GM12875 (cell line): ENCODE measurements at regions not wholly inside any gene's neighbourhood (a gene's known extent, or its start where the extent isn't known, plus 50 kb on each side); places are given as distances from the start of the nearest gene placed in this dataset.

ENCODE experiments used
- H3K4me3 ChIP-seq: one replicate; pipeline ENCODE4 v1.5.1; 2011; ENCODE audit warnings: low read depth, low read length, control low read depth
- CTCF ChIP-seq: IDR thresholded peaks from 2 replicates; pipeline ENCODE4 v1.5.1; 2011; ENCODE audit warnings: low read depth, mild to moderate bottlenecking, control low read depth, inconsistent platforms, low read length, moderate library complexity, borderline replicate concordance; ENCODE audit not compliant: insufficient read depth

GRCh38 chr17:77798031-77798430, 160.5 kb upstream of the TNRC6C start:
- TF ChIP-seq CTCF = no peak
- no peak overlapping the region for H3K4me3 ChIP-seq

GRCh38 chr17:77798481-77798880, 160.0 kb upstream of the TNRC6C start:
- TF ChIP-seq CTCF = no peak
- no peak overlapping the region for H3K4me3 ChIP-seq

- TF ChIP-seq CTCF = no peak
- no peak overlapping the region for H3K4me3 ChIP-seq
Observed at GRCh38 chr17:77800816-77801215, 157.7 kb upstream of the TNRC6C start.

- no peak overlapping the region for H3K4me3 ChIP-seq
- no peak for TF ChIP-seq CTCF
Observed at GRCh38 chr17:77801545-77802332, 156.8 kb upstream of the TNRC6C start.

- TF ChIP-seq CTCF = no peak
- no peak overlapping the region for H3K4me3 ChIP-seq
Observed at GRCh38 chr17:77802333-77802615, 156.2 kb upstream of the TNRC6C start.

GRCh38 chr17:77802811-77803220, 155.7 kb upstream of the TNRC6C start:
- TF ChIP-seq CTCF = no peak
- no peak overlapping the region for H3K4me3 ChIP-seq

GRCh38 chr17:77803726-77804125, 154.8 kb upstream of the TNRC6C start:
- no peak for TF ChIP-seq CTCF
- no peak overlapping the region for H3K4me3 ChIP-seq
